ENCODE measurements at regions not wholly inside any gene's neighbourhood (a gene's known extent, or its start where the extent isn't known, plus 50 kb on each side); places are given as distances from the start of the nearest gene placed in this dataset.

DNA sequence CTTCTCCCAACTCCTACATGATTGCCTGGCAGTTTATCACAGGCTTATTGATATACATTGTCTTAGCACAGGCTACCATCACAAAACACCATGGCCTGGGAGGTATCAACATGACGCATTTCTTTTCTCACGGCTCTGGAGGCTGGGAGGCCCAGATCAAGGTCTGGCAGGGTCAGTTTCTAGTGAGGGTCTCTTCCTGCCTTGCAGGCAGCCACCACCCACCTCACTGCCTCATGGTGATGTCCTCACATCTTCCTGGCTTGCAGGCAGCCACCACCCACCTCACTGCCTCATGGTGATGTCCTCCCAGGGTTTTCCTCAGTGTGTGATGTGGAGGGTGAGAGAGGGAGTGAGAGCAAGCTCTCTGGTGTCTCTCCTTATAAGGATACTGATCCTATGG is 599.3 kb upstream of the MKI67 start:
- no peak for DNase-seq

DNA sequence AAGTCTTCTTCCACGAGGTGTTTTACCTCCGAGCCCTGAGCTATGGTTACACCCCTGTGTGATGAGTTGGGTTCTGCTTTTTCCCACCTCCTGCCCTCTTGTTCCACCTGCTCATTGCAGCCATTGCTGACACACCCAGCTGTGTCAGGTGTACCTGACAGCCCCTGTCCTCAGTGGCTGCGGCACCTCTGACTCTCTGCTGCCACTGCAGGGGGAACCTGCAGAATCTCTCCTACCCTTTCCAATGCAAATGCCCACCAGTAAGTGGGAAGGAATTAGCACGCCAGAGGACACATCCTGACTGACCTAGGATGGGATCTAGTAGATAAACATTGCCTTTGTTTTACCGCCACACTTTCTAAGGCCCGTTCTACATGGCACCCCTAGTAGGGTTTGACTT is 600.9 kb upstream of the MKI67 start:
- peak; percentile 15 for DNase-seq

DNA sequence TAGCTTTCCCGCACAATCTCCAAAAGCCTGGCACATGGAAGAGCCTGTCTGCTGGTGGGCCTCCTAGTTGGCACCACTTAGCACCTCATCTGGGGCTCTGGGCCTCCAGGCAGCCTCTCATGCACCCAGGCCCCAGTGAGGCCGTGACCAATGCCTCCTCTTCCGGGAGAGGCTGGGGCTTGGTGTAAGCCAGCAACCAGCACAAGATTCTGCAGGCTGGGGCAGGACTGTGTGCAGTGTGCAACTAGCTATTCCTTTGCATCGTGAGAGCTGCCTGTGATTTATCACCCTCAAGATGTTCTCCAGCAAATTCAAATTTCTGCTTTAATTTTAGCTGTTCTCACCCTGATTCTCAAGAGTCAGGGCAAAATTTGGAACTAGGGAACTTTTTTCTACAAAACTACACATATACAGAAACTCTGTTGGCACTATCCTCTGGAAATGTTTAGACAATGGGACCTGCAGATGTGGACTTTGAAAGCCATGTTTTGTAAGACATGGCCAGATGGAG is 603.7 kb upstream of the MKI67 start:
- no peak for DNase-seq

DNA sequence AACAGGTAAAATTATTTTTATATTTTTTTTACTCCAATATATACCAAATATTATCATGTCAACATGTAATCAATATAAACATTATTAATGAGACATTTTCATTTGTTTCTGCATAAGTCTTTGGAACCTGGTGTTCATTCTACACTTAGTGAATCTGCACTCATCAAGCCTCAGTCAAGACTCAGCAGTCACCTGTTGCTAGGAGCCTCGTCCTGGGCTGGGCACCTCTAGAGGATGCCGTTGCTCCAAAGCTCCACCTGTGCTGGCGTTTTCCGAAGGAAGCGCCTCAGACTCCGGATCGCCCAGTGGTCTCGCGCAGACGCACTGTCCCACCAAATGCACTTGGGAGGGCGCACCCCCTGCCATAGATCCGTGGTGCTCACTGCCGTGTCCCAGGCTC is 604.7 kb upstream of the MKI67 start:
- DNase-seq = no peak

DNA sequence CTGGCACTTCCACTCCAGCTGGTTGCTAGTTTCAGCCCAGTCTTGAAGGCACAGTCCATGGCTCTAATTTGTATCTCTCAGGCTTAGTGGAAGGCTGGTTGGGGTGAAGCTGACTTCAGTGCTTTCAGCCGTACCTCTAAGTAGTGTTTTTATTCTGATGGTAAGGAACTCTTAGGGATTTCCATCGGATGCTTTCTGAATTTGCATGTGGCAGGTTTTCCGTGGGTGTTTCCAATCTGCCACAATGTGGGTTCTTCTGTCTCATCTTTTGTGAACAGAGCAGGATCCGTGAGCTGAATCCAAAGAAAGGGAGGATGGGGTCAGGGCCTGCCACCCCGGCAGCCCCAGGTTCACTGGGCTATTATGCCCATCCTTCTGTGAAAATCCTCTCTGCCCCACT is 607.9 kb upstream of the MKI67 start:
- DNase-seq = no peak

DNA sequence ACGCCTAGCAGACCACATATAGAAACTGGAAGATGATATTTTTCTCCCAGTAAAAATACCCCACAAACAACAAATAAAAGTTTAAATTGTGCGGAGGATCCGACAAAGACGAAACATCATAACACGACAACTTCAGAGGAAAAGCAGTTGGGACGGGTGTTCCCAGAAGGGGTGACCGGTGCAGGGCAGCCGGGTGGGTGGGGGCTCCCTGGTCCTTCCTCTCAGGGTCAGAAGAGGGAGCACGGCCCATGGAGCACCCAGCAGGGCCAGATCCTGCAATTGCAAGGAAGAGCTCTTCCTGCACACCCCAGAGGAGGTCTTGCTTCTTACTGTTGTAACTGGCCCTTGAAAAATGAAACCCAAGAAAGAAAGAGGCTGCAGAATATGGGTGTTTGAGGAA is 608.5 kb upstream of the MKI67 start:
- no peak for DNase-seq

DNA sequence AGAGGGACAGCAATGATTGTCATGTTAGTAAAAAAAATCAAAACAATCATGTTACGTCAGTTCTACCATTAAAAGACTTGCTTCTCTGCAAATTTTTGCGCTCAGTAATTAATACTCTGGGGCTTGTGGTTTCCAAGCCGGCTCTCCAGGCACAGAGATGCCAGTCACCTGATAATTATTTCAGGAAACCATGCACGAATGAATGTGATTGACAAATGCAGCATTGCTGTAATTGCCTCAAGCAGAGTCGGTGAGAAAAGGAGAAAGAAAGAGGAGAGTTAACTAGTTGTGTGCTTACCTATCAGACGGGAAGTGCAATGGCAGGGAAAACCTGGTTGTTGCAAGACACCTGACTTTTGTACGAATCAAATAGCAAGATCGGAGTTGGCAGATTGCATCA is 609.8 kb upstream of the MKI67 start:
- no peak for DNase-seq

DNA sequence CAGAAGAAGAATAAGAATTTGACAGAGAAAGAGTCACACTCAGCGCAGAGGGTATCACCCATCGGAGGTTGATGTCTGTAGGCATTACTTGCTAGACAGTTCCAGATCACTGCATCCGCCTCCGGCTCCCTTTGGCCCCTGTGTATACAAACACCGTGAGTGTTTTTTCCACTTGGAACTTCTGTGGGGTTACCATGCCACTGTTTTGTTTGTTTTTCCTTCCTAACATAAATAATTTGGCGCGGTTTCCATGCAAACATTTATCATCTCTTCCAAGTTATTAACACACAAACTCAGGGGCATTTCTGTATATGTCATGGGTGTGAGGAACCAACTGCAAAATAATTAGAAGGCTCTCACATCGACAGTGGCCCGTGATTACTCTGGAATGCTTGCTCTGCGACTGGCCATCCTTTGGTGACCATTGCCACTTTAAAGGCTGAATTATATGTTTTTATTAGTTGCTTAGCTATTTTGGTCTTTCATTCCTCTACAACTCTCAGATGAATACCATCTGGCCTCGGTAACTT is 612.2 kb upstream of the MKI67 start:
- no peak for DNase-seq

DNA sequence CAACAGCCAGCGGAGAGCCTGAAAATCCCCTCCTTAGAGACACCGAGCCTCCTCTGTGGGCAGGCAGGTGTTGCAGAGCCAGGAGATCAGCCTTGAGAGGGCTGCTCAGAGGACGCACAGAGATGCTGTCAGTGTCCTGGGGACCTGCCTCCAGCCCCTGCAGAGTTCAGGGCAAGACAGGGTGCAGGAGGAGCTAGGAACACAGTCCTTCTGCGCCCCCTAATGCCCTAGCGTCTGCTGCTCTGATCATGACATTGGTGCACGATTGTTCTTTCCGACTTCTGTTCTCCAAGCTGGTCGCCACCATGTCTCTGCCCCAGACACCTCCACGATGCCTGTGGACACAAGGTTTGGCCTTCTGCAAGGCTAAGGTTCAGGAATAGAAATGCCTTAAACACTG is 613.7 kb upstream of the MKI67 start:
- DNase-seq = no peak

DNA sequence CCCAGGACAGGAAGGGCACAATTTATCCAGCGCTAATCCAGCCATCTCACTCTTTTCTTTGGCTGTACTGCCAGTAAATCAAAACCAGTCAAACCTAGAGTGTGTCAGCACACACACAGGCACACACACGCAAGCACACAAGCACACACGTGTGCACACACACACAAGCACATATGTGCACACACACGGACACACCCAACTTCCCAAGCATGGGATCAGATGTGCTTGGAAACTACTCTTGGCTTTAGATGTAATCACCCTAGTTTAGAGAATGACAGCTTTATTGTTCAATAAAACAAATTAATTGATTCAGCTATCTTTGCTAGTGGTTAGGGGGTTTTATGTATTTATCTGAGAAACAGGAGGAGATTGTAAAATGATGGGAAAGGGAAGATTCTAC is 615.0 kb upstream of the MKI67 start:
- no peak for DNase-seq

DNA sequence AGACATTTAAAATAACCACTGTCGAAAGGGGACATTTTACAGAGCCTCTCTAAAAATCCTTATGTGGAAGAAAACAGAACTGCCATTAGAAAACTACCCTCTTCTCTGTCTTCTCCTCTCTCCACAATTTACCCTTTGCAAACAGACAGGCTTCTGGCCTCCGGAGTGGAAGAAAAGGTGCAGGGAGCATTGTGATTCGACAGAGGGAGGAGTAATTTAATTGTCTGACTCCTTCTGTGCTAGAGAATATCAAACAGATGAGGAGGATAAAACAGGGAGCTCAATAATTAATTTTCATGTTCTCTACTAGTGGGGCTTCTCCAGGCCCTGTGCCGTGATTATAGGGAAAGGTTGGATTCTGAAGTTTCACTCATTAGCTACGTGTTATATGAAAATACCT is 615.5 kb upstream of the MKI67 start:
- DNase-seq = no peak

DNA sequence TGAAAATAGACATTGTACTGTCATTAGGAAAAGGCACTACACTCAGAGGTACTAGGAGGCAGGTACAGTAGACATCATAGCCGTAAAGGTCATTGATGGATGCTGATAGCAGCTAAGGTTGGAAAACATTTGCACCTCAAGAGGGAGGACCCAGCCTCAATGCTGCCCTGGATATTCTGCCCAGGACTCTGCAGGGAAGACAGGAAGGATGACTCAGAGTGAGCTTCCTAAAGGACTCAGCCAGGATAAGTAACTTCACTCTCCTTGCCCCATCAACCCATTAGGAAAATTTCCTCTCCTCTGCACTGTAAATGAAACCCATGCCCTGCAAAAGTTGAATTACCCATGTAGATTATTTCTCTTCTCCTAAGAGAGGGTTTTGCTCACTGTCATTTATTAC is 617.9 kb upstream of the MKI67 start:
- DNase-seq = no peak

DNA sequence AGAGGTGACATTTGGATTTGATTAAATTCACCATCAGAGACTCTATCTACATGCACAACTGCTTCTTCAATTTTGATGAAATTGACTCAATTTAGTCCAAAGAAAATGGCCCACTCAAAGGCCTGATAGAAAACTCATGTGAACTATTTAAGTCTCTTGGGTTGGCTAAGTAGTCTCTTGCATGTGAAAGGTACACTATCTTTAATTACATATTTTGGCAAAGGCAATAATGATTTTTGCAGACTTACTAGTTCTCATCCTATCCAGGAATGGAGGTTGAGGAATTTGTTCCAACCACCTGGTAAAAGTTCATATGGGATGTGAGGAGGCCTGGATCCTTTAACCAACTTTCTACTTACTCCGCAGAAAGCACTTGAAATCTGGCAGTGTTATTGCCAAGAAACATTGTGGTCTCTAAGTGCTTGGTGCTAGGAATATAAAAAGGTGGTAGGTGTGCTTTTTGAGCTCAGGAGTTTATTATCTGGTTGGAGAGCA is 618.6 kb upstream of the MKI67 start:
- no peak for DNase-seq

DNA sequence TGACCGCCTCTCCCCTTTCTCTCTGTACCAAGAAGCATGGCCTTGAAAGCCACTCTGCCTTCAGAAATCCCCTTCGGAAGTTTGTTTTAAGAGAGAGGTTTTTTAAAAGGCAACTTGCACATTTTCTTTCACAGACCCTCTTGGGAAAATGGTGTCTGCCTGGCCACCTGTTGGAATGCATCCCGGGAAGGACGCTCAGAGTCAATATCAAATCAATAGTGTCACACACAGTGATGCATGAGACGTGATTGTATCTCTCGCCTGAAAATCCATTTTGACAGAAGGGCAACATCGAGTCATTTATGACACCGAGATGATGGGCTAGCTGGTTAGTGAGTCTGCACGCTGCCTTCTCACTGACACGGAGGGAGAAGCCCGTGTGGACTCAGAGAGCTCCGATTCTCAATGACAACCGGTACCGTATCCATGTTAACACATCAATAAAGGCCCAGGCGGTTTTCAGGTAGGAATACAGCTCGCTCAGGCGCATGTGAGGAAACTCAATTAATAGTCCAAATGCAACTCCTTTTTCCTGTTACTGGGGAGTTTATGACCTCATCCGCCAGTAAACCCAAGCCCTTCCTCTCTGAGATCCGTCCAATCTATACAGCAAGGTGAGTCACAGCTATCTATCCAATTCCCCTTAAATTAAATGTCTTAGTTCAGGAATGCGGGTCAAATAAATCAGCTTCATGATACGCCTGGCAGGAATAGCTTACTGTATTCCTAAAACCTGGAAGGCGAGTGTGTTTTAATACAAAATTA is 621.5 kb upstream of the MKI67 start:
- no peak for DNase-seq

DNA sequence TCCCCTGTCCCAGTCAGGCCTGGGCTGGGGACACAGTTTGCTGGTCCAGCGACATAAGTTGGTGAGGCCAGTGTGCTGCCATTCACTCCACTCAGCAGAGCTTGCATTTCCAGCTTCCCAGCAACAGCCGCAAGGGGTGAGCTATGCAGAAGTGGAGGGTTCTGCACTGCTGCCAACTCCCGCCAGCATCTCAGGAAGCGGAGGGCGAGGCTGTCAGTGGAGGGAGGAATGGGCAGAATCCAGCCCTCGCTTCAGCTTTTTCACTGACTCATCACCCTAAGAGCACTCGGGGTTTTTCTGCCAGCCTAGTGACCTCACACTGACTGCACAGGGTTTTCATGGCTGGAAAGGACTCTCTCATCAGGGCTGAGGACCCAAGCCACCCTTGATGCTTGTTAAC is 625.1 kb upstream of the MKI67 start:
- no peak for DNase-seq

DNA sequence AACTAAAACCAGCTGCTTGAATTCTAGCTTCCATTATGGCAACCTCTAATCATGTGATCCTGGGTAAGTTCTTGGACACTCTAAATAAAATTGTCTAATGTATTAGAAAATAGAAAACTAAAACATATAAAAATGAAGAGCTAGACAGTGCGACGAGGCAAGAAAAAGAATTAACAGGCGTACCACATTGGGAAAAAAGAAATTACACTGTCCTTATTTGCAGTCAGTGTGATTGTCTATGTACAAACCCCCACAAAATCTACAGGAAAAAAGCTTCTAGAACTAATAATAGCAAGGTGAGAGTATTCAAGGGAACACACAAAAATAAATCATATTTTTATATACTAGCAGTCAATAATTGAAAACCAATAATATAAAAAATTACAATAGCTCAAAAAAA is 625.6 kb upstream of the MKI67 start:
- DNase-seq = no peak

DNA sequence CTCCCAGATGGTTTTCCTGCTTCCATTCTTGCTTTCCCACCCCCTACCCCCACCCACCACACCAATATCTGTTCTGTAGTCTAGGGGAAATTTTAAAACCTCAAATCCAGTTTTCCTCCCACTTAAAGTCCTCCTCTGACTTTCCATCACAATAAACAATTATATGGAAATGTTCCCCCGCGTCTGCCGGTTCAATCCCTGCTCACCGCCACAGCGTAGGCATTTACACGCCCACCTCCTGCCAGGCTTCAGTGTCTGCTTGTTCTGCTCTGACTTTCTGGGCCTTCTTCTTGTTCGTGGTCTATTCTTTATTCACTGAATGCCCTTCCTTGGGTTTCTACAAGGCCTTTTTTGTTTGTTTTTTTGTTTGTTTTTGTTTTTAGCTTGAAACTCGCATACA is 633.0 kb upstream of the MKI67 start:
- no peak for DNase-seq

DNA sequence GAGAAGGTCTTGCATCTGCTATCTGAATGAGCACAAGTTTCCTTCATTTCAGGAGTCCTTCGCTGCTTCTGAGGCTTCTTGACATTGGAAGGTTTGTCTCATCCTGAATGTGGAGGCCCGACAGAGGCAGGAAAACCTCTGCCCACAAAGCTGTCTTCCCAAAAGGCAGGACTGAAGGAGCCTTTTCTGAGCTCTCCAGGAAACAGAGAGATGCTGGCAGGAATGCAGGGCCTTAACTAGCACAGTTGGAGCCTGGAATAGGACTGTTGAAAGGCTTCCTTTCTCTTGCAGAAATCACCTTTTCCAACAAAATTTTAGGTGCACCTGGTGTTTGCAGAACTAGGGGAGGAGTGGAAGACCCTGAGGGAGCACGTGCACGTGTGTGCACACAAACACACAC is 637.4 kb upstream of the MKI67 start:
- no peak for DNase-seq

DNA sequence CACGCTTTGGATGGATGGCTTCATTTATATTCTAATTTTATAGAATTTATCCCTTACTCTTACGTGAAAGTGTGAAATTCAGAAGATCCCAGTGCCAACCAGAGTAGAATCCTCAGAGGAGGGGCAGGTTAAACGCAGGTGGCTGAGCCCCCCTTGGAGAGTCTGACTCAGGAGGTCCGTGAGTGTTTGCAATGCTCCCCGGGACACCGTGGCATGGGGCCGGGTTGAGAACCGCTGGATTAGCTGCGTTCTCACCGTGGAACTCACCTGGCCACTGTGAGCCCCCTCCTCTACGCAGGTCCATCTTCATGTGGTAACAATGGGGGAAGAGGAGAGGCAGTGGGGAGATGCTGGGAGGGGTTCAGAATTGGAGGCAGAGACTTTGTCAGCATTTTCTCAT is 638.0 kb upstream of the MKI67 start:
- DNase-seq = no peak

DNA sequence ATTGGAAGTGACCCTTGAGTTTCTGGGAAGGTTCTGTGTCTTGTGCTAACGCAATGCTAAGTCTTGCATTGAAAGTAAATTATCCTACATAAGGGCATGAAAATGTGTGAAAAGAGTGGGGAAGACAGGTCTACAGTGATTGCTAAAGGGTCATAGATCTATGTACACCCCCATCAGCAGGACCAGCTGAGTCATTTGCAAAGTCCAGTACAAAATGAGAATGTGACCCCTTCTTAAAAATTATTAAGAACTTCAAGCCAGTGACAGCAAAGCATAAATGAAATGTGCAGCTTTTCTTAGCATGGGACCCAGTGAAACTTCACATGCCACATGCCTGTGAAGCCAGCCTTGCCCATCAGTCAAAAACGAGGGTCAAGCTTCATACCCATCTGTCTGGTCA is 640.7 kb upstream of the MKI67 start:
- no peak for DNase-seq

DNA sequence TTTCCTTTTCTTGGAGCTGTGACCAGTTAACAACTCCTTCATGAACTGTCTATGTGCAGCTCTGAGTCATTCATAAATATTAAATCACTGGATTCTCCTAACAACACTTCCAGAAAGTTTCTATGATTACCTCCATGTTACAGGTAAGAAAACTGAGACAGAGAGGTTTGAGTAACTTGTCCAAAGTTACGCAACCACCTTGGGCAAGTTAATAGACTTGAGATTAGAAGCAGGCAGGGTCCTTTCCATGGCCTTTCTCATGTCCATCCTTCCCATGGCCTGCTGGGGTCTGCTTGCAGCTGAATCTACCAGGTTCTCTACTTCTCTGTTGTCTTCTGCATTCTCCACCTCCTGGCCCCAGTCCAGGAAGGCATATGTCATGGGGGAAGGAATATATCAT is 648.8 kb upstream of the MKI67 start:
- no peak for DNase-seq

DNA sequence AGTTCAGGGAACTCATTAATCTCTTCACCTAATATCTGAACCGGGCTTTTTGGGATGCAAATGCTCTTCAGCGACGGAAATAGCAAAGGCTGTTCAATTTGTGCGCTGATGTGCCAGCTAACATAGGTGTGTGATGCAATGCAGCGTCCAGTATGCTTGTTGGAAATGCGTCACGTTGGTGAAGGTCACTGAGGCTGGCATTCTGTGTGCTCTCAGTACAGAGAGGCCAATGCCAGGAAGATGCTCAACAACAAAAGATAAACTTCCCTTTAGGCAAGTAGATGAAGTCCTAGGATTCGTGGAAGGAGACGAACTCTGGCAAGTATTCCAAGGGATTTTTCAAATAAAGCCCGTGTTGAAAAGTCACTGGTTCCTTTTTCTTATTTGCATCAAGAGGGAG is 649.5 kb upstream of the MKI67 start:
- DNase-seq = no peak

DNA sequence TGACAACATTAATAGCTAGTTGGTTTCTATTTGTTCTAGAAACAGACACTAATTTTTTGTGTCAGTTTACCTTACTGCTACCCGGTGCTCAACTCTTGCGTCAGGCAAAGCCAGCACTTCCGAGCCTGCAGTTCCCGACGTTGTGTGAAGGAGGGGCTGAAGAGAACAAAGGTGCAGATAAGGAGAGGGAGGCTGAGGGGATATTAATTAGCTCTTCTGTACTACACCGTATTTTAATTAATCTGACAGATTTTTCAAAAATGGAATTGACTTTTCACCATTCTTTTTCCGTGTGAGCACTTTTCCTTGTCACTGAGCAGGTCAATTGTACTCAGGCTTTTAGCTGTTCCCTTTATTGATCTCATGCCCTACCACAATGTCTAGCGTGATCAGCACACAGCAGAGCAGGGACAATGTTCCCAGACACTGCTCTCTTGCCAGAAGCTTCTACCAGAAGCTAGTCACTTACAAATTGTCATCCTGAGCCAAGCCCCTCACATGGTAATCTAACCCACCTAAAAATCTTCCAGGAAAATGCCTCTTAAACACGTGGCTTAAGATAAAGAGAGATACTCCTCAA is 650.5 kb upstream of the MKI67 start:
- no peak for DNase-seq

DNA sequence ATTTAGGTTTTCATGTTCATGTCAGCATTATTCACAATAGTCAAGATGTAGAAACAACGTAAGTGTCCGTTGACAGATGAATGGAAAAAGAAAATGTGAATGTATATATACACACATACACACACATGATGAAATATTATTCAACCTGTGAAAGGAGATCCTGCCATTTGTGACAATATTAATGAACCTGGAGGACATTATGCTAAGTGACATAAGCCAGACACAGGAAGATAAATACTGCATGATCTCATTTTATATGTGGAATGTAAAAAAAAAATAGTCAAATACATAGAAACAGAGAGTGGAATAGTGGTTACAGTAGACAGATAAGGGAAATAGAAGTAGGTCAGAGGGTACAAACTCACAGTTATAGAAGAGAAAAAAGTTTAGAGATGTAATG is 651.1 kb upstream of the MKI67 start:
- no peak for DNase-seq

DNA sequence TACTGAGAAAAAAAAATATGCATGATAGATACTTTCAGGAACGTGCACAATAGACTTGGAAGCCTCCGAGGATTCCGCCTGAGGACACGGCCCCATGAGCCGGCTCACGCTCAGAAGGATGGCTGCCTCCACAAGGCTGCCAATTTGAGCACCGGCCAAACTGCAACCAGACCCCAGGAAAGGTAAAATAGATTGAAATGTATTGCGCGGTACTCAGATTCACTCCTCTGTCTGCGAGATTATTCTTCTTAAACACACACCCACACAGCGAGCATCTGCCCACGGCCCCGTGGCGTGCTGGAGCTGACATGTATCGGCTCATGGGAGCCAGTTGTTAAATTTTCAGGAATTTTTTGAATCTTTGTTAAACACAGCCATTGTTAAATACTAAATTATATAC is 653.2 kb upstream of the MKI67 start:
- no peak for DNase-seq

Data from NCI-H2227 treated with DMSO at 0.1 percent for 48 hours (cell line).